Gastroesophageal sphincter (tissue), 3 donors: ENCODE measurements at regions not wholly inside any gene's neighbourhood (a gene's known extent, or its start where the extent isn't known, plus 50 kb on each side); places are given as distances from the start of the nearest gene placed in this dataset.

Experiments used
- EP300 ChIP-seq: sonication (generic); formaldehyde crosslinking; IDR thresholded peaks from one replicate; pipeline ENCODE4 v1.6.1; 2017; ENCODE audit warnings: antibody characterized with exemption, mild to moderate bottlenecking
- POLR2A ChIP-seq, 2 donors: fragments of 450-650 bp; IDR thresholded peaks; one replicate each; pipeline ENCODE4 v1.6.1; 2017; ENCODE audit warnings: antibody characterized with exemption in 2 of 2, mild to moderate bottlenecking in 2 of 2, moderate library complexity in 1 of 2
- POLR2AphosphoS5 ChIP-seq: sonication (generic); formaldehyde crosslinking; IDR thresholded peaks from one replicate; pipeline ENCODE4 v1.6.1; 2017; ENCODE audit warnings: antibody characterized with exemption
- TF ChIP-seq, protein P1 (sequence below), 4 experiments: fragments of 200-600 bp in 2 of 4; fragments of 450-650 bp in 2 of 4; sonication (generic) in 1 of 4; IDR thresholded peaks; one replicate each; pipeline ENCODE4 v1.5.1; 2017 to 2019; ENCODE audit warnings: antibody characterized with exemption in 4 of 4, mild to moderate bottlenecking in 2 of 4, moderate library complexity in 2 of 4

GRCh38 chr16:51268237-51268636, 117.2 kb upstream of the SALL1 start:
- TF ChIP-seq POLR2A (IDR thresholded peaks at IDR 0.05) (no peak), POLR2AphosphoS5 (no peak), EP300 (no peak)
- TF ChIP-seq, protein P1, sequence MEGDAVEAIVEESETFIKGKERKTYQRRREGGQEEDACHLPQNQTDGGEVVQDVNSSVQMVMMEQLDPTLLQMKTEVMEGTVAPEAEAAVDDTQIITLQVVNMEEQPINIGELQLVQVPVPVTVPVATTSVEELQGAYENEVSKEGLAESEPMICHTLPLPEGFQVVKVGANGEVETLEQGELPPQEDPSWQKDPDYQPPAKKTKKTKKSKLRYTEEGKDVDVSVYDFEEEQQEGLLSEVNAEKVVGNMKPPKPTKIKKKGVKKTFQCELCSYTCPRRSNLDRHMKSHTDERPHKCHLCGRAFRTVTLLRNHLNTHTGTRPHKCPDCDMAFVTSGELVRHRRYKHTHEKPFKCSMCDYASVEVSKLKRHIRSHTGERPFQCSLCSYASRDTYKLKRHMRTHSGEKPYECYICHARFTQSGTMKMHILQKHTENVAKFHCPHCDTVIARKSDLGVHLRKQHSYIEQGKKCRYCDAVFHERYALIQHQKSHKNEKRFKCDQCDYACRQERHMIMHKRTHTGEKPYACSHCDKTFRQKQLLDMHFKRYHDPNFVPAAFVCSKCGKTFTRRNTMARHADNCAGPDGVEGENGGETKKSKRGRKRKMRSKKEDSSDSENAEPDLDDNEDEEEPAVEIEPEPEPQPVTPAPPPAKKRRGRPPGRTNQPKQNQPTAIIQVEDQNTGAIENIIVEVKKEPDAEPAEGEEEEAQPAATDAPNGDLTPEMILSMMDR (IDR thresholded peaks at IDR 0.05): no peak
